Mammary epithelial cell (primary cell): ENCODE measurements at regions not wholly inside any gene's neighbourhood (a gene's known extent, or its start where the extent isn't known, plus 50 kb on each side); places are given as distances from the start of the nearest gene placed in this dataset.
"Not testable (repeated sequence)": the region's sequence is repeated elsewhere in the genome, so short reads cannot be mapped to it uniquely, and the experiment has no call there.

Experiments used
- EZH2 ChIP-seq: IDR thresholded peaks from 2 replicates; pipeline ENCODE4 v1.6.1; 2012; ENCODE audit warnings: low read length, inconsistent platforms, borderline replicate concordance
- TF ChIP-seq, protein P1 (sequence below), 2 donors: IDR thresholded peaks in 1 of 2; conservative IDR thresholded peaks in 1 of 2; 2 replicates each; pipeline ENCODE4 v1.5.1; 2011 to 2012; ENCODE audit warnings: inconsistent platforms in 2 of 2, low read length in 2 of 2, mild to moderate bottlenecking in 2 of 2, control low read depth in 1 of 2, low read depth in 1 of 2; ENCODE audit not compliant: insufficient read depth in 1 of 2; ENCODE audit errors: extremely low read depth in 1 of 2

DNA sequence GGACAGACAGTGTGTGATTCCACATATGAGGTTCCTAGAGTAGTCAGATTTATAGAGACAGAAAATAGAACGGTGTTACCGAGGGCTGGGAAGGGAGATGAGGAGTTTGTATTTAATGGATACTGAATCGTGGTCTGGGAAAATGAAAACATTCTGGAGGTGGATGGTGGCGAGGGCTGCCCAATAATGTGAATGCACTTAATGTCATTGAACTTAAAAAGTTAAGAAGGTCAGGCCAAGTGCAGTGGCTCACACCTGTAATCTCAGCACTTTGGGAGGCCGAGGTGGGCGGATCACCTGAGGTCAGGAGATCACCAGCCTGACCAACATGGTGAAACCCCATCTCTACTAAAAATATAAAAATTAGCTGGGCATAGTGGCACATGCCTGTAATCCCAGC, 246.2 kb downstream of the PARN start:
- TF ChIP-seq, protein P1, sequence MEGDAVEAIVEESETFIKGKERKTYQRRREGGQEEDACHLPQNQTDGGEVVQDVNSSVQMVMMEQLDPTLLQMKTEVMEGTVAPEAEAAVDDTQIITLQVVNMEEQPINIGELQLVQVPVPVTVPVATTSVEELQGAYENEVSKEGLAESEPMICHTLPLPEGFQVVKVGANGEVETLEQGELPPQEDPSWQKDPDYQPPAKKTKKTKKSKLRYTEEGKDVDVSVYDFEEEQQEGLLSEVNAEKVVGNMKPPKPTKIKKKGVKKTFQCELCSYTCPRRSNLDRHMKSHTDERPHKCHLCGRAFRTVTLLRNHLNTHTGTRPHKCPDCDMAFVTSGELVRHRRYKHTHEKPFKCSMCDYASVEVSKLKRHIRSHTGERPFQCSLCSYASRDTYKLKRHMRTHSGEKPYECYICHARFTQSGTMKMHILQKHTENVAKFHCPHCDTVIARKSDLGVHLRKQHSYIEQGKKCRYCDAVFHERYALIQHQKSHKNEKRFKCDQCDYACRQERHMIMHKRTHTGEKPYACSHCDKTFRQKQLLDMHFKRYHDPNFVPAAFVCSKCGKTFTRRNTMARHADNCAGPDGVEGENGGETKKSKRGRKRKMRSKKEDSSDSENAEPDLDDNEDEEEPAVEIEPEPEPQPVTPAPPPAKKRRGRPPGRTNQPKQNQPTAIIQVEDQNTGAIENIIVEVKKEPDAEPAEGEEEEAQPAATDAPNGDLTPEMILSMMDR (conservative IDR thresholded peaks at IDR 0.05 in 1 of 2, IDR thresholded peaks at IDR 0.05 in 1 of 2; ENCODE audit: extremely low read depth in 1 of 2, insufficient read depth in 1 of 2, low read depth in 1 of 2, low read length in 2 of 2): not testable (repeated sequence)
- not testable (repeated sequence) for TF ChIP-seq EZH2
